HG02938 (cell line): ENCODE measurements at regions not wholly inside any gene's neighbourhood (a gene's known extent, or its start where the extent isn't known, plus 50 kb on each side); places are given as distances from the start of the nearest gene placed in this dataset.

ENCODE experiments used
- ATAC-seq: cut with Tn5 transposase; IDR thresholded peaks from one replicate; pipeline ENCODE4 v1.9.1; 2021; ENCODE audit warnings: mild to moderate bottlenecking, moderate library complexity; ENCODE audit not compliant: unreplicated experiment

- ATAC-seq, result no peak
These were observed 334.4 kb downstream of the SPRY1 start for GRCh38 chr4:123731035-123731434.

GRCh38 chr4:123737156-123737555 is 340.6 kb downstream of the SPRY1 start:
- ATAC-seq, result no peak

- no peak for ATAC-seq
These were observed 343.2 kb downstream of the SPRY1 start for GRCh38 chr4:123739806-123740205.

- no peak for ATAC-seq
These were observed 343.6 kb downstream of the SPRY1 start for GRCh38 chr4:123740236-123740635.

- no peak for ATAC-seq
These were observed 345.3 kb downstream of the SPRY1 start for GRCh38 chr4:123741906-123742305.

GRCh38 chr4:123743848-123744247 is 347.3 kb downstream of the SPRY1 start:
- ATAC-seq, result no peak

GRCh38 chr4:123744664-123745290 is 348.2 kb downstream of the SPRY1 start:
- no peak for ATAC-seq

- no peak for ATAC-seq
These were observed 350.4 kb downstream of the SPRY1 start for GRCh38 chr4:123747016-123747415.

GRCh38 chr4:123748806-123749205 is 352.2 kb downstream of the SPRY1 start:
- no peak for ATAC-seq

- ATAC-seq, result no peak
These were observed 352.8 kb downstream of the SPRY1 start for GRCh38 chr4:123749383-123749782.

- no peak for ATAC-seq
These were observed 353.4 kb downstream of the SPRY1 start for GRCh38 chr4:123750044-123750443.

- ATAC-seq, result no peak
These were observed 359.1 kb downstream of the SPRY1 start for GRCh38 chr4:123755655-123756054.

GRCh38 chr4:123767806-123768205 is 371.2 kb downstream of the SPRY1 start:
- ATAC-seq, result no peak

- ATAC-seq, result no peak
These were observed 374.3 kb downstream of the SPRY1 start for GRCh38 chr4:123770884-123771283.

GRCh38 chr4:123776267-123776666 is 379.7 kb downstream of the SPRY1 start:
- ATAC-seq, result peak; percentile 99

- no peak for ATAC-seq
These were observed 380.8 kb downstream of the SPRY1 start for GRCh38 chr4:123777373-123777772.

- no peak for ATAC-seq
These were observed 386.7 kb downstream of the SPRY1 start for GRCh38 chr4:123783151-123783790.

GRCh38 chr4:123783921-123784320 is 387.3 kb downstream of the SPRY1 start:
- ATAC-seq, result no peak

- ATAC-seq, result no peak
These were observed 388.0 kb downstream of the SPRY1 start for GRCh38 chr4:123784626-123785025.

- ATAC-seq, result no peak
These were observed 388.9 kb downstream of the SPRY1 start for GRCh38 chr4:123785538-123785937.

GRCh38 chr4:123786163-123786915 is 389.7 kb downstream of the SPRY1 start:
- no peak for ATAC-seq

GRCh38 chr4:123786920-123787319 is 390.3 kb downstream of the SPRY1 start:
- no peak for ATAC-seq
